Fibroblast of skin of back (primary cell): ENCODE measurements at regions not wholly inside any gene's neighbourhood (a gene's known extent, or its start where the extent isn't known, plus 50 kb on each side); places are given as distances from the start of the nearest gene placed in this dataset.
"Not testable (repeated sequence)": the region's sequence is repeated elsewhere in the genome, so short reads cannot be mapped to it uniquely, and the experiment has no call there.

Source experiments
- DNase-seq: peaks from one replicate; pipeline ENCODE4 v3.0.0-alpha.2; 2013

DNA sequence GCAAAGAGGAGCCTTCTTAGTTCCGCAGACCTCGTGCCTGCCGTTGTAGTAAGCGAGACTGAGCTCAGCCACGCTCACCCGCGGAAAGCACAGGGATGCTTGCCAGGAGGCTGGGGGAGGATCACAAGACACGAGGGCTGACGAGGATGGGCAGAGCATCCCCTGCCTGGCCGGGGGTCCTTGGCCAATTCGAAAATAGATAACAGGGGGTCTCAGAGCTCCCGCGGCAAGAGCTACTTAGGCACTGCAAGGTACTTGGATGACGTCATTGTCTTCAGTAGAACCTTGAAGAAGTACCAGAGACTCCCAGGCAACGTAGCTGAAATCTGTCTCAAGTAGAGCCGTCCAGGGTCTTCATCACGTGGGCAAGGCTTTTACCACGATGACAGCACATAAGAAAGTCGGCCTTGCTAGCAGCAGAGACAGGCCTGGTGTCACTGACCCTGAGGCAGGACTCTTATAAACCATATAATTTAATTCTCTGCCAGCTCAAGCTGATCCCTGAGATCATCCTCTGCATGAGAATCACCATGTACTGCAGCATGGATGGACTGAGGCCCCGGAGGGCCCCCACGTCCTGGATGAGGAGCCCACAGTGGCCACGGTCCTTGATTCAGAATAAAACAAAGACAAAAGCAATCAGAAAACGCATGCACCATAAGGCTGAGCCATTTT is 81.9 kb downstream of the TMEM18 start:
- DNase-seq, result no peak

DNA sequence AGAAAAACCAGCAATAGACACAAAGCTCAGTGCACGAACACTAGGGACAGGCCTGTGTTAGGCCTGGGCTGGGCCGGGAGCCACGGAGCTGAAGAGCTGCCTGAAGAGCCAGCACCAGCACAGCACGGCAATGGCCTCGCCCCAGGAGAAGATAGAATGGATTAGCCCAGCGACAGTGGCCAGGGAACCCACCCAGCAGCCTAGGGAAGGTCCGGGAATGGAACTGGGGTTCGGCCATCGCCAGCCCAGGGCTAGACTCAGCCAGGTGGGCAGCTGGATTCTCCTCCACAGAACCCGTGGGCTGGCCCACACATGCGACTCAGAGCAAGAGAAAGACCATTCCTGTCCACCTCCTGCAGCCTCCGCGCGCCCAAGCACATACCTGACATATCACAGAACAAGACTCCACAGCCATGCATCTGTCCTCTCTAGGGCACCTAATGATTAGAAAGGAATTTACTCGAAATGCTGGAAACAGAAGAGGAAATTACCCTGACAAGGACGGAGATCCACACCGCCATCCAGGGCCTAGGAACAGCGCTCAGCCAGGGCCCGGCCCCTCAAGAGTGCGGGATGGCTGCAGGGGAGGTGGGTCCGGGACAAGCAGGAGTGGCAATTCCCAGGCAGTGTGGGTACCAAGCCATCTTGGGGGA is 82.8 kb downstream of the TMEM18 start:
- DNase-seq, result no peak

DNA sequence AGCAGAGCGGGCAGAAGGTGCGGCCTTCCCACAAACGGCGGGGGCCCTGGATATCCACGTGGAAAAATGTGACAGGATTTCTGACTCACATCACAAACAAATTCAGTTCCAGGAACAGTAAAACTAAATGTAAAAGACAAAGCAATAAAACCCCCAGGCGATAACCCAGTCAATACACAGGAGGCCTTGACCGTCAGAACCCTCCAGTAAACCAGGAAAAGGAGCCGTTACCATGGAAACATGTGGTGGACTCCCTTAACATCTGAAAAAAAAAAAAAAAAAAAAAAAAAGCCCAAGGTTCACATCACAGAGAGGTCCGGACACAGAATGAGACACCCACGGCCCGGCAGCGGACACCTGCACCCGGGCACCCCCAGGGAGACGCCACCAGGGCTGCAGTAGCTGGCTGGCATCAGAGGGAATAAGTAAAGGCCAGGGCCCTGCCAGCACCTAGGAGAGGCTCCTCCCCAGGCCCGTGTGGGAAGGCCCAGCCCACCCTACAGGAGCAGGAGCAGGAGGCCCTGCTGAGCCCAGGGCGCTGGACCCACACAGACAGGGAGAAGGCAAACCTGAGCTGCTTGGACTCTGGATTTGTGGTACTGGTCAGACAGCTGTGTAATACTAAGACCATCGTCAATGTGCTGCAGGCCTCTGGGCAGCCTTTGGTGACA is 83.7 kb downstream of the TMEM18 start:
- no peak for DNase-seq

DNA sequence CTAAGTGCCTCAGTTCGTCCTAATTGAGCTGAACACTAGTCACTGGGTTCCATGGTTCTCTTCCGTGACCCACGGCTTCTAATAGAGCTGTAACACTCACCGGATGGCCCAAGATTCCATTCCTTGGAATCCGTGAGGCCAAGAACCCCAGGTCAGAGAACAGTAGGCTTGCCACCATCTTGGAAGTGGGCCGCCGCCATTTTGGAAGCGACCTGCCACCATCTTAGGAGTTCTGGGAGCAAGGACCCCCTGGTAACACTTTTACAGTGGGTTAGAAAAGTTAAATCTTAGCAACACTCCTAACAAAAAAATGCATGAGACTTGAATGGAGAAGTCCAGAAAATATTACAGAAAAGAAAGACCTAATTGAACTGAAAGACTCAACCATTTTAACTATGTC is 84.5 kb downstream of the TMEM18 start:
- no peak for DNase-seq

DNA sequence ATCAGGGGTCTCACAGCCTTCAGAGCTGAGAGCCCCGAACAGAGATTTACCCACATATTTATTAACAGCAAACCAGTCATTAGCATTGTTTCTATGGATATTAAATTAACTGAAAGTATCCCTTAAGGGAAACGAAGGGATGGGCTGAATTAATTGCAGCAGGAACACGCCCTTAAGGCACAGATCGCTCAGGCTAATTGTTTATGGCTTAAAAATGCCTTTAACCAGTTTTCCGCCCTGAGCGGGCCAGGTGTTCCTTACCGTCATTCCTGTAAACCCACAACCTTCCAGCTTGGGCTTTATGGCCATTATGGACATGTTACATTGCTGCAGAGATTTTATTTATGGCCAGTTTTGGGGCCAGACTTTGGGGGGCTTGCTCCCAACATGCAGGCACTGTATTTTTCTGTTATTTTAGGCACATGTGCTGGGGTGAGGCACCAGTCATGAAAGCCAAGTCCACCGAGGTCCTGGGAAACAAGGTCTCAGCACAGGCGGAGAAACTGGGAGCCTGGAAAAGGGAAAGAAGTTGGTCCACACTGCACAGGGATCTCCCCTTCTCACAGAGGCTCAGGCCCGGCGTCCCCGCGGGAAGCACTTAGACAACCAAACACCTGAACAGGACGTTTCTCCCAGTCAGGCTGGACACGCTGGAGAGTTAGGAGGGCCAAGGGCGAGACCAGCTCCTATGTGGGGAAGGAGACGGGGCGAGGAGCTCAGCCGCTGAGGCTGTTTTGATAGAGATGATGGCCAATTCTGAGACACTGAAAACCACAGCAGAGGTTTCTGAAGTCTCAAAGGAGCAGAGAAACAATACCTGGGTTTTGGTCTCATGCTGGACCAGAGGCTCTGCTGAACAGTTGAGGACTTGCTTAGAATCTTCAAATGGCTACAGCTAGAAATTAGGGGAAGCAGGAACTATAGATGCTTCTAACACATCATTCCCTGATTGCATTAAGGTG is 86.7 kb downstream of the TMEM18 start:
- DNase-seq, result no peak

DNA sequence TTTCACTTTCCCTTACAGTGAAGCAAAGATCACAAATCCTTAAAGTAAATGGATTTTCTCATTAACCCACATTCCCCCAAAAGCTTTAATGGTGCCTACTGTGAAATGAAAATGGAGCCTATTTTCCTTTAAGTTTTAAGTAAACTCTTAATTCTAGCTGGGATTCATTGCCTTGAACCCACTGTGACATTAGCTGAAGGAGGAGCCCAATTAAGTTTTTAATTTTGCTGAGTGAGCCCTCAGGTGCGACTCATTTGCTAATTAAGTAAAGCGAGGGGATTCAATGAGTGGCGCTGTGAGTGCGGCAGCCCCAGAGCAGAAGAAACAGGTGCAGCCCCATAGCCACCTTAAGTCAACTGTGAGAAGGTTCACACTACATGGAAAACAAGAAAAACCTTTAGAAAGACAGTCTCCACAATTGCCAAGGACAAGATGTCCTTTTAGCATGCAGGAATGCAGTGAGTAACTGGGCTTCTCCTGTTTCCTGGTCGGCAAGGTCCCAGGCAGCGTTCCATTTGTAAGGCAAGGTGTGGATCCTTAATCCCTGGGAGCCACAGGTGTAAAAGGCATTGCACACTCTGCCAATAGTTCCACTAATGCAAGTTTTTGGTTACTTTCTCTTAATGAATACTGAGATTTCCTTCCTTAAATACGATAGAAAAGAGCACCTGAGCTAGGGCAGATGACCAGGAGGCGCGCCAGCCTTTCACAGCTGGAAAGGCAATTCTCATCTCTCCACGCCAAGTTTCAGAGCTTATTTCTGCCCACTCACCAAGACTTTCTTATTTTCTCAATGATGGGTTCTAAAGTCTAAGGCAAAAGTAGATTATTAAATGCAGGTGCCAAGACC is 87.7 kb downstream of the TMEM18 start:
- no peak for DNase-seq

DNA sequence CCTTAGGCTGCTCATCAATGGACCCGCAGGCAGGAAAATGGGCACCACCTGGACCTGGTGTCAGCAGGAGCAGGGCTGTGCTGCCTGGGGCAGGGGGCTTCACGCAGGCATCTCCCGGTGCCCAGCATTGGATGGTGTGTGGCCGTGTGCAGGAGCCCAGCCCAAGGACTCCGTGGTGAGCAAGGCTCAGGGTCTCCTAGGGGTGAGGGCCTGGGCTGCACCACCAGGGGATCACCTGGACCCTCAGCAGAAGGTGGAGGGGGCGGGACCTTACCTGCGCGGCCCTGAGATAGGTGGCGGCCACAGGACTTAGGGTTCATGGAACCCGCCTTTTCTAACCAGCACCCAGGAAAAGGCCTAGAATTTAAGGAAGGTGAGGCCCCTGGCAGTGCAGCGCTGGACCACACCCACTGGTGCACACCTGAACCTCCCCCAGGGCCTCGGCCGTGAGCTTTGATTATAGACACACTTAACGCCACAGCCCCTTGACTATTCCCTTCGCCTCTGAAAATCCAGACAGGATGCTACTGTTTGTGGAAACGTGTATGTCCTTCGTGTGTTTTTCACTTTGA is 89.0 kb downstream of the TMEM18 start:
- no peak for DNase-seq

DNA sequence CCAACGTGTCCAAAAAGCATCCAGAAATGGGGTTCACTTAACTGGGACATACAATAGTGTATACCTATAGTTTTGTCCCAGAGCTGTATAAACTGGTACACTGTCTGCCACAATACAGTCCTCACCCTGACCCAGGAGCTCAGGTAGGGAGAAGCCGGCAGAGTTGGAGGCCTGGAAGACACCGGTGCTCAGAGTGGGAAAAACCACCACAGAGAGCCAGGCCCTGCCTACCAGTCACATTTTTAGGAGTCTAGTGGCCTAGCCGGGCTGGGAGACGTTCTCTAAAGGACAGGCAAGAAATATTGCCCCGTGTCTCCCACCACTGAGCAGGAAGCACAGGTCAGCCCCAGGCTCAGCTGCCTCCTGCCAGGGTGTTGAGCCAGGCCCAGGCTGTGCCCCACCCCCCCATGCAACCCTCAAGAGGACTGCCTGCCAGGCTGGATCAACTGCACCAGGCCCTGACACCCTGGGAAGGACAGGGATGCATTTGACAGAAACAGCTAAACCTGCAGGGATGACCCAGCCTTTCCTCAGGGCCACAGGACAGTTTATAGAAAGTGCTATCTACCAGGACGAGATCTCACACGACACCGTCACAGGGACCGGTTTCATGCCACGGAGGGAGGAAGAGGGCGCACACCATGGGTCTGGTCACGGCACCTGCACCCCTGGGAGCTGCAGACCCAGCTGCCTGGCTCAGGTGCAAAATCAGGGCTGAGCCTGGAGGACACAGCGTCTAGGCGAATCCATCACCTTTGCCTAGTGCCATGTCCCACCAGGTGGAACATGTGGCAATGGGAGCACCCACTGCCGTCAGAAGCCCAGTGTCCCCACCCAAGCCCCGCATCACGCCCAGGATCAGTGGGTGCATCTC is 89.9 kb downstream of the TMEM18 start:
- DNase-seq, result no peak

DNA sequence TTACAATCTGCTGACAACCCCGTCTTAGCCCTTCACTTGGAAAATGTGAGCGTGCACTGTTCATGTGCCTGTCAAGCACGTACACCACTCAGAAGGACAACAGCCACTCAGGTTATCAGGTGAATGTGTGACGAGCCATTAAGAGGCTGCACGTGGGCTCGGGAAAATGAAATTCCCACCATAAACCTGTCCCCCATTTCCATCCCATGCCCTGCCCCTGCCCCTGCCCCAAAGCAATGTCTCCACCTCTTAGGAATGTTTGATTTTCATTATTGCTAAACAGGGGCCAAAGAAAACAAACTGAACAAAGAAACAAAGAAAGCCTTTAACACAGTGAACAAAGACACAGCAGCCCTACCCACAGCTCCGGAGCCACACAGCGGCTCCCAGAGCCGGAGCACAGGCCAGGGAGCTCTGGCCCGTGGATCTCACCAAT is 90.5 kb downstream of the TMEM18 start:
- no peak for DNase-seq

DNA sequence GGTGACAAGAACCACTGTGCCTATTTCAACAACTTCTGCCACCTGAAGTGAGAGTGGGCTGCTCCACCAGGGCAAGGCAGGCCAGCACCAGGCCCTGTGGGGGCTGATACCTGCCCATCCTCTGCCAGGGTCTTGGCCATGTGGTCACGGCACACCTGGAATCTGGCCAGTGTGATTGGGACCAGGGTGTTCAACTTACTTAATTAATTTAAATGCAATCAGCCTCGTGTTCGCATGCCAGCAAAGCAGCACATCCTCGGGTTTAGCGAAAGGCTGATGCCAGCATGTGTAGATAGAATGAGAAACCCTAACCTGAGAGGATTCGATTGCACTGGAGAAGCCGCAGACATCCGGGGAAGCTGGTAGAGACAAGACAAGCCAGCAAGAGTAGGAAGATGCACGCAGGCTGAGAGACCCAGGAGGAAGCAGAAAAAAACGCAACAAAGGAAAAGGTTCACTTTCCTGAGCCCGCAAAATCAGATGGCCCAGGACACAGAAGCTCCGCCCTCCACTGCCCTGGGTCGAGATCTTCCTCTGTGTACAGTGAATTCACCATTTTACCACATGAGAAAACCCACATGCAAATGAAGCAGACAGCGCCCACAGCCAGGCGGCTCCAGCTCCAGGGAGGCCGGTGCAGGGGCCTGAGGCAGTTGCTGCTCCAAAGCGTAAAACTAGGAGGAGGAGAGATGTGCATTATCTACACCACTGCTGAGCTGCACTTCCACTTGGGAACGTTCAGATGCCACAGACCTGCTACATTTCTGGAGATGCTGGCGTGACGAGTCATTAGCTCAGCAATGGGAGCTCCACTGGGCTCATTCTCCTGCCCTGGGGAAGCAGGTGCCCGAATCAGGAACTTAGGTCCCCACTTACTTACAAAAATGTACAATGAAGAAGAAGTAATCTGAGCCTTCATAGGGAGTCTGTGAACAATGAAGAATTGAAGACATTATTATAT is 92.1 kb downstream of the TMEM18 start:
- no peak for DNase-seq

DNA sequence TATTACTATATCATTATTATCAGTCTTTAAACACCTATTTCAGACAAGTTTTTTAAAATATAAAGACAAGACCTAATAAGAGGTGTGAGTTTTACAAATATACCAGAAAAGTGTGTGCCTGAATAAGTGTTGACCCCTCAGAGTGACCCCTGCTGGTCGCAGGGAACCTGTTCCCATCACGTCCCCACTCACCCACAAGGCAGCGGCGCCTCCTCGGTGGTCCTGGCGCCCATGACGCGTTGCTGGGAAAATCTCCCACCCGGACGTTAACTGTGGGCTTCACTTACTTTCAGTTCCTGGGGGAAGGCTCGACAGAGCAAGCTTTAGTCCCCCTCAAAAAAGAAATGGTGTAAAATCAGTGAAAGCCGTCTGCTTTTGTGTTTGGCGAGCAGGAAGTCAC is 93.5 kb downstream of the TMEM18 start:
- DNase-seq, result no peak

DNA sequence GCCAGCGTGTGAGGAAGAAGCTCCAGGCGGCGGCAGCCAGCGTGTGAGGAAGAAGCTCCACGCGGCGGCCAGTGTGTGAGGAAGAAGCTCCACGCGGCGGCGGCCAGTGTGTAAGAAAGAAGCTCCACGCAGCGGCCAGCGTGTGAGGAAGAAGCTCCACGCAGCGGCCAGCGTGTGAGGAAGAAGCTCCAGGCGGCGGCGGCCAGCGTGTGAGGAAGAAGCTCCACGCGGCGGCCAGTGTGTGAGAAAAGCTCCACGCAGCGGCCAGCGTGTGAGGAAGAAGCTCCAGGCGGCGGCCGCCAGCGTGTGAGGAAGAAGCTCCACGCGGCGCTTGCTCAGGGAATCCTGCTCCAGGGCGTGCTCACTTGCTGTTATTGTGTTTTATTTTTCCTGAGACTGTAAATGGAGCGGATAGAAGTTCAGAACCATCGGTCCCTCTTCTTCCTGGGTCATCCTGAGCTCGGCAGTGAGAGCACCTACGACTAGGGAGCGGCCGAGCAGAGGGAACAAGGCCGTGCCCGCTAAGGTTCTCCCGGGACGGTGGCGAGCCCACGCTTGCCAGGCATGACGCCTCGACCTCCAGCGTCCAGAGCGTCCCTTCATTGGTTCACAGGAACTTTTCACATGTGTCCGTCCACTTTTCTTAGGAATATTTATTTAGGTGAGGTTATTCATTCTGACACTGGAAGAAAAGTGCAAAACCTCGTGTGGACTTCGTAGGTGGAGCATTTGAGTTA is 94.2 kb downstream of the TMEM18 start:
- no peak for DNase-seq

DNA sequence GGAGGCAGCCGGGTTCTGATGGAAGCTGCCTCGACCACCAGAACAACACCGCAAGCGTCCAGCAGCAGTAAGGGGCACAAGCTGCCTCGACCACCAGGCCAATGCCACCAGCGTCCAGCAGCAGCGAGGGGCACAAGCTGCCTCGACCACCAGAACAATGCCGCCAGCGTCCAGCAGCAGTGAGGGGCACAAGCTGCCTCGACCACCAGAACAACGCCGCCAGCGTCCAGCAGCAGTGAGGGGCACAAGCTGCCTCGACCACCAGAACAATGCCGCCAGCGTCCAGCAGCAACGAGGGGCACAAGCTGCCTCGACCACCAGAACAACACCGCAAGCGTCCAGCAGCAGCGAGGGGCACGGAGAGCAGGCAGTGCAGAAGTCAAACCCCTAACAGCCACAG is 94.9 kb downstream of the TMEM18 start:
- DNase-seq, result not testable (repeated sequence)

DNA sequence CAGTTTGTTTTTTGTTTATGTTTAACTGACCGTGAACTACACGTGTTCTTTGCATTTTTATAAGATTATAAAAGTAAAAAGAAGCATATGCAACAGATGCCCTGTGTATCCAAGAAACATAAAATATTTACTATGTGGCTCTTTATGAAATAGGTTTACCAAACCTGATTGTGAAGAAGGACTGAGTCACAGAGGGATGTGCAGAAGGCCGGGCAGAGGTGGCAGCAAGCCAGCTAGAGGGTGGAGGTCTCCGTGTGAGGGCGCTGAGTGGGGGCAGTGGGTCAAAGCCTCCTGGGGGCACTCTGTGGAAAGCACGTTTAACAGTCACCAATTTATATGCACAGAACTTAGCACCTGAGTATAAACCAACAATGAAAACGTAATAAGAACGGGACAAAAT is 97.2 kb downstream of the TMEM18 start:
- no peak for DNase-seq

DNA sequence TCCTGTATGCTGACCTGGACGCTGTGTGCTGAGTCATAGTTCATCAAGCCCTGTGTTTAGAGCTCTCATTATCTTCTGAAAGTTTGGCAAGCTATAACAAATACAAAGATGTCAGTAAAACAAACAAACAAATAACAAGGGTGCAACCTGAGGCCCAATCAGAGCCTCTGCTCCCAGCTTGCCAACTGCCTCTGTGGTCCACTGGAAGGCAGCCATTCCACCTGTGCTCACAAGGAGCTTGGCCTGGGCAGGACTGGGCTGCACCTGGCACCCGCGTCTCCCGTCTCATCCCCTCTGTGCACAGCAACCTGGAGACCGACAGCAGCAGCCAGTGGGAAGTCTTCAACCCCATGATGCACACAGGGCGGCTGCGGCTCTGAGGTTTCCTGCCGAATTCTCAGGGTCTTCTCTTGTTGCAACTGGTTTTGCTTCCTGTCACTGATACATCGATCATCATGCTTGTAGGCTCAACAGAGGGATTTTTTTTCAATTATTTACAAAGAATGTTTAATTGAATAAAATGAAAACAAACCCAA is 97.8 kb downstream of the TMEM18 start:
- DNase-seq, result no peak

DNA sequence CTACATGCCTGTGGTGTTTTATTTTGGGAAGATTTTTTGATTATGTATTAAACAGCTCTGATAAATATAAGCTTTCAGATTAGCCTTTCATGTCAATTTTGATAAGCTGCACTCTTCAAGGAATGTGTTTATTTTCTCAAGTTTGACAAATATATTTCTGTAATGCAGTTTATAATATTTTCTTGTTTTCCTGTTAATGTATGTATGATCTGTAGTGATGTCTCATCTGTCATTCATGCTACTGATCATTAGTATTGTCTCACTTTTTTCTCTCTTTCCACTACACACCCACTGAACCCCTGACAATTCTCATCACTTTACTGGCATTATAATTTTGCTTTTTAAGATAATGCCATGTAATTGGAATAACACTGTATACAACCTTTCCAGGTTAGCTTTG is 100.9 kb downstream of the TMEM18 start:
- no peak for DNase-seq

DNA sequence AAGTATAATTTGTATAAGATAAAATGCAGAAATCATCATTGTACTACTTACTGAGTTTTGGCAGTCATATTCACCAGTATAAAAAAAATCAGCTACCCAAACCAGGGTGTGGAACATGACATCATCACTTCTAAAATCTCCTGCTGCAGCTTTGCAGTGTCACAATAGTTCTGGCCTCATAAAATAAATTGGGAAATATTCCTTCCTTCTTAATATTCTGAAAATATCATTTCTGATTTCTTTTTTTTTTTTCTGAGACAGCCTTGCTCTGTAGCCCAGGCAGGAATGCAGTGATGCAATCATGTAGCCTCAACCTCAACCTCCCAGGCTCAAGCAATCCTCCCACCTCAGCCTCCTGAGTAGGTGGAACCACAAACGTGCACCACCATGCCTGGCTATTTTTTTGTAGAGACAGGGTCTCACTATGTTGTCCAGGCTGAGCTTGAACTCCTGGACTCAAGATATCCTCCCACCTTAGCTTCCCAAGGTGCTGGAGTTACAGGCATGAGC is 101.4 kb downstream of the TMEM18 start:
- no peak for DNase-seq
